HepG2 (cell line): ENCODE measurements at regions not wholly inside any gene's neighbourhood (a gene's known extent, or its start where the extent isn't known, plus 50 kb on each side); places are given as distances from the start of the nearest gene placed in this dataset.

Source experiments
- ATAC-seq: fragments of 200-7000 bp; cut with Tn5 transposase; 3 replicates; pipeline ENCODE4 v1.9.1; 2020; ENCODE audit warnings: mild to moderate bottlenecking, moderate library complexity
- BruUV-seq: library from RNA; stranded (reverse); fragments of 400-500 nt; replicated peaks from 2 replicates; lab custom pipeline; 2021; lab: Mats Ljungman, UMichigan
- CTCF ChIA-PET: fragments of 300-600 bp; formaldehyde crosslinking; extraction: SDS; loops from one replicate; lab custom pipeline; 2021; ENCODE audit warnings: low total read pairs, inconsistent platforms, low intra/inter-chr PET ratio; lab: Yijun Ruan, JAX
- POLR2A ChIA-PET: fragments of 350-600 bp; sonication (Branson Sonifier 250); formaldehyde crosslinking; loops from one replicate; lab custom pipeline; 2020; ENCODE audit warnings: antibody characterized with exemption, inconsistent platforms; lab: Yijun Ruan, JAX
- DNase-seq: peaks from one replicate; pipeline ENCODE4 v3.0.0-alpha.2; 2015; ENCODE audit warnings: low spot score
- FAIRE-seq: peaks from 3 replicates; lab custom pipeline; 2011; peaks lifted over from hg19 to GRCh38; lab: Jason Lieb, UNC
- H2AFZ ChIP-seq: one replicate; pipeline ENCODE4 v1.6.1; 2011; ENCODE audit warnings: low read length, inconsistent platforms
- H3K27ac ChIP-seq: fragments of 300-600 bp; 3 replicates; pipeline ENCODE4 v1.8.0; 2011; ENCODE audit warnings: mixed run types, mild to moderate bottlenecking, mixed read lengths, low read length, inconsistent platforms; ENCODE audit not compliant: insufficient read depth; ENCODE audit errors: extremely low read length
- H3K27me3 ChIP-seq, 2 experiments: fragments of 200-600 bp in 1 of 2; 2 replicates in 1 of 2; 3 replicates in 1 of 2; pipeline versions ENCODE4 v1.6.0 to v1.8.0; 2011; ENCODE audit warnings: low read length in 2 of 2, mild to moderate bottlenecking in 2 of 2, moderate library complexity in 2 of 2, inconsistent platforms in 1 of 2; ENCODE audit not compliant: insufficient read depth in 2 of 2, control insufficient read depth in 1 of 2
- H3K36me3 ChIP-seq, 2 experiments: fragments of 200-600 bp in 1 of 2; replicated peaks in 1 of 2; 2 replicates in 1 of 2; 3 replicates in 1 of 2; pipeline versions ENCODE4 v1.5.1 to v1.8.0; 2011; ENCODE audit warnings: low read length in 2 of 2, inconsistent platforms in 1 of 2; ENCODE audit not compliant: insufficient read depth in 2 of 2, control insufficient read depth in 1 of 2
- H3K4me1 ChIP-seq: 2 replicates; pipeline ENCODE4 v1.5.1; 2012; ENCODE audit warnings: low read length, inconsistent platforms; ENCODE audit not compliant: insufficient read depth
- H3K4me2 ChIP-seq: 2 replicates; pipeline ENCODE4 v1.6.0; 2011; ENCODE audit warnings: low read depth, low read length, inconsistent platforms
- H3K4me3 ChIP-seq, 3 experiments: fragments of 200-600 bp in 1 of 3; sonication (generic), shearing (Covaris generic) in 1 of 3; replicated peaks in 1 of 3; 2 replicates each; pipeline ENCODE4 v1.5.1; 2011 to 2016; ENCODE audit warnings: low read length in 3 of 3, inconsistent platforms in 2 of 3, low read depth in 2 of 3, mild to moderate bottlenecking in 2 of 3, control low read depth in 1 of 3, mixed read lengths in 1 of 3; ENCODE audit not compliant: insufficient read depth in 1 of 3
- H3K79me2 ChIP-seq: one replicate; pipeline ENCODE4 v1.6.1; 2011; ENCODE audit warnings: low read length, inconsistent platforms; ENCODE audit not compliant: insufficient read depth
- H3K9ac ChIP-seq: 2 replicates; pipeline ENCODE4 v1.6.0; 2011; ENCODE audit warnings: mild to moderate bottlenecking, low read depth, low read length, inconsistent platforms; ENCODE audit not compliant: insufficient read depth
- H3K9me3 ChIP-seq: 2 replicates; pipeline ENCODE4 v1.5.1; 2012; ENCODE audit warnings: mild to moderate bottlenecking, low read length
- H4K20me1 ChIP-seq: 2 replicates; pipeline ENCODE4 v1.6.0; 2011; ENCODE audit warnings: inconsistent platforms, mild to moderate bottlenecking, low read length, moderate library complexity; ENCODE audit not compliant: insufficient read depth
- CCAR2 ChIP-seq: fragments of 200-400 bp; formaldehyde crosslinking; optimal IDR thresholded peaks from 2 replicates; pipeline ENCODE3; 2018; ENCODE audit warnings: low read depth, mild to moderate bottlenecking, low read length, moderate library complexity
- CHD4 ChIP-seq: fragments of 200-600 bp; sonication (generic); IDR thresholded peaks from 2 replicates; pipeline ENCODE4 v1.7.0; 2017; ENCODE audit warnings: mild to moderate bottlenecking, low read length, borderline replicate concordance
- GABPB1 ChIP-seq: IDR thresholded peaks from 2 replicates; pipeline ENCODE4 v1.6.1; 2016; ENCODE audit warnings: mild to moderate bottlenecking, missing genetic modification reagents, moderate library complexity, missing compliant biosample characterization
- HOXD1 ChIP-seq: sonication (generic); formaldehyde crosslinking; IDR thresholded peaks from 2 replicates; pipeline ENCODE4 v1.5.0; 2020; ENCODE audit warnings: missing genetic modification reagents
- MED13 ChIP-seq: sonication (generic); formaldehyde crosslinking; IDR thresholded peaks from 2 replicates; pipeline ENCODE4 v1.5.0; 2020; ENCODE audit warnings: missing genetic modification reagents
- PAX8 ChIP-seq: sonication (generic); formaldehyde crosslinking; IDR thresholded peaks from 2 replicates; pipeline ENCODE4 v1.8.0; 2022; ENCODE audit warnings: mild to moderate bottlenecking, missing genetic modification reagents, borderline replicate concordance
- TCF12 ChIP-seq, 2 experiments: fragments of 450-650 bp in 1 of 2; sonication (generic) in 1 of 2; formaldehyde crosslinking in 1 of 2; IDR thresholded peaks; 2 replicates each; pipeline versions ENCODE4 v1.6.1 to v1.8.0; 2017 to 2022; ENCODE audit warnings: antibody characterized with exemption in 1 of 2, mild to moderate bottlenecking in 1 of 2, missing genetic modification reagents in 1 of 2, moderate library complexity in 1 of 2
- TFDP1 ChIP-seq: IDR thresholded peaks from 2 replicates; pipeline ENCODE4 v1.6.1; 2016; ENCODE audit warnings: missing compliant biosample characterization, missing genetic modification reagents, borderline replicate concordance
- THRA ChIP-seq: sonication (generic); formaldehyde crosslinking; IDR thresholded peaks from 2 replicates; pipeline ENCODE4 v1.4.0; 2020; ENCODE audit warnings: missing genetic modification reagents, borderline replicate concordance
- ZBTB34 ChIP-seq: sonication (generic); formaldehyde crosslinking; IDR thresholded peaks from 2 replicates; pipeline ENCODE4 v1.8.0; 2022; ENCODE audit warnings: mild to moderate bottlenecking, missing genetic modification reagents
- ZNF24 ChIP-seq: fragments of 450-650 bp; IDR thresholded peaks from 2 replicates; pipeline ENCODE4 v1.6.1; 2017; ENCODE audit warnings: antibody characterized with exemption, mild to moderate bottlenecking
- ZNF431 ChIP-seq: sonication (generic); formaldehyde crosslinking; IDR thresholded peaks from 2 replicates; pipeline ENCODE4 v1.9.0; 2022; ENCODE audit warnings: missing genetic modification reagents, low read depth, mild to moderate bottlenecking, borderline replicate concordance
- in situ Hi-C: cut with HindIII; loops from 2 replicates; pipeline ENCODE4 v1.10.0; 2017; ENCODE audit warnings: low pct_unique_long_range_greater_than_20kb; ENCODE audit not compliant: extremely low pct_ligation_motif_present
- intact Hi-C: fragments of 100-400 bp; cut with micrococcal nuclease; formaldehyde crosslinking; loops from one replicate; pipeline ENCODE4 v1.10.0; 2022; ENCODE audit not compliant: unreplicated experiment

GRCh38 chr1:78715181-78715661, 65.6 kb downstream of the IFI44 start:
- ChIA-PET POLR2A (no interaction called here), CTCF (no interaction called here)
- H3K27ac ChIP-seq = no peak overlapping the region
- no peak overlapping the region for H3K4me3 ChIP-seq
- ATAC-seq = no peak
- no peaks in the 10 kb centered on the region for H4K20me1 ChIP-seq
- no peak overlapping the region for H2AFZ ChIP-seq
- no peaks in the 10 kb centered on the region for H3K4me1 ChIP-seq
- H3K9ac ChIP-seq = no peak overlapping the region
- no peak for FAIRE-seq
- intact Hi-C loops (no loop called here), in situ Hi-C loops (no loop called here)
- H3K27me3 ChIP-seq = no peaks in the 10 kb centered on the region
- H3K9me3 ChIP-seq = no peaks in the 10 kb centered on the region; the same call in 1 of the 2 replicates
- no peaks in the 10 kb centered on the region for H3K36me3 ChIP-seq
- no TSS peak for BruUV-seq
- no peaks in the 10 kb centered on the region for H3K79me2 ChIP-seq
- H3K4me2 ChIP-seq = no peak overlapping the region
- TF ChIP-seq ZNF431 (CRISPR knock-in tag) (no peak), PAX8 (CRISPR knock-in tag) (no peak), THRA (CRISPR knock-in tag) (no peak), TFDP1 (CRISPR knock-in tag) (no peak), MED13 (no peak), TCF12 (IDR thresholded peaks at IDR 0.05) (no peak), TCF12 (CRISPR knock-in tag; IDR thresholded peaks at IDR 0.05) (no peak), ZBTB34 (no peak), ZNF24 (no peak), CCAR2 (no peak), CHD4 (no peak), GABPB1 (no peak), HOXD1 (CRISPR knock-in tag) (no peak)
- DNase-seq = no peak
